EH (cell line): ENCODE measurements at regions not wholly inside any gene's neighbourhood (a gene's known extent, or its start where the extent isn't known, plus 50 kb on each side); places are given as distances from the start of the nearest gene placed in this dataset.
"Not testable (repeated sequence)": the region's sequence is repeated elsewhere in the genome, so short reads cannot be mapped to it uniquely, and the experiment has no call there.

Source experiments
- DNase-seq: peaks from one replicate; pipeline ENCODE4 v3.0.0-alpha.2; 2015; ENCODE audit warnings: low read depth

- no peak for DNase-seq
These were observed 310.4 kb downstream of the SETD4 start for GRCh38 chr21:35749904-35750303.

- DNase-seq = no peak
These were observed 311.5 kb downstream of the SETD4 start for GRCh38 chr21:35748678-35749314.

DNA sequence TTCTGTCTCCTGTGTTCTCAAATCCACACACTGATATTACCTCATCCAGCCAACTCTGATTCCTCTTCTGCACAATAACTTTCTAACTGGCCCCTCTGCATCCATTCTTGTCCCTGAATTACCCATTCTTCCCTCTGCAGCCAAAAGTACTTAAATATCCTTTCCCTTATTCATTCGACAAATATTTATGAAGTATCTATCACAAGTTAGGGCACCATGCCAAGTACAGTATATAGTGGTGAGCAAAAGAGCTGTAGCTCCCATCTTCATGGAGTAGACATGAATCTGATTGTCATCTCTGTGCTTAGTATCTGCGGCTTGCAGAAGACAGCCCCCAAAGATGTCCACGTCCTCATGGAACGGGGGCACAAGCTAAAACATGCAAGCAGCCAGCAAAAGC is 316.8 kb downstream of the SETD4 start:
- DNase-seq = peak; percentile 76

GRCh38 chr21:35738347-35738961 is 321.9 kb downstream of the SETD4 start:
- peak; percentile 52 for DNase-seq

DNA sequence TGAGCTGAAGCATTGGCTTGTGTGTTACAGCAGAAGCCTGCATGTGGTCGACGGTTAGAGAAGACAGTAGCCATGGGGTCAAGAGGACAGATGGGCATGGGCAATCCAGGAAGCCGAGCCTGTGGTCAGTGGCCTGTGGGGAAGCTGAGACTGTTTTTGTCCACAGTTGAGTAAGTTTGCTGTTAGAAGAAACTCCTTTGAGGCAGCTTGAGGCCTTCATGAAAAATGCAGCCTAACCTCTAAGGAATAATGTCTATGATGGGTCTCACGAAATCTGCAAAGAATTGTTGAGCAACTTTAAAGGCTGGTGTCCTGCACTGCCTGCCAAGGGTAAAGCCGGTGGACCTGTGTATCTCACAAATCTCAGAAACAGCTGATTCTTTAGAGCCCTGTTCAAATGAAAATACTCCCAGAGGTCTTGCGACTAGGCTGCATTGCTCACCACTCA is 322.4 kb downstream of the SETD4 start:
- peak; percentile 24 for DNase-seq

- no peak for DNase-seq
These were observed 322.9 kb downstream of the SETD4 start for GRCh38 chr21:35737449-35737848.

- no peak for DNase-seq
These were observed 327.5 kb downstream of the SETD4 start for GRCh38 chr21:35732788-35733187.

GRCh38 chr21:35730325-35730724 is 330.0 kb downstream of the SETD4 start:
- no peak for DNase-seq

- no peak for DNase-seq
These were observed 332.5 kb downstream of the SETD4 start for GRCh38 chr21:35727830-35728229.

DNA sequence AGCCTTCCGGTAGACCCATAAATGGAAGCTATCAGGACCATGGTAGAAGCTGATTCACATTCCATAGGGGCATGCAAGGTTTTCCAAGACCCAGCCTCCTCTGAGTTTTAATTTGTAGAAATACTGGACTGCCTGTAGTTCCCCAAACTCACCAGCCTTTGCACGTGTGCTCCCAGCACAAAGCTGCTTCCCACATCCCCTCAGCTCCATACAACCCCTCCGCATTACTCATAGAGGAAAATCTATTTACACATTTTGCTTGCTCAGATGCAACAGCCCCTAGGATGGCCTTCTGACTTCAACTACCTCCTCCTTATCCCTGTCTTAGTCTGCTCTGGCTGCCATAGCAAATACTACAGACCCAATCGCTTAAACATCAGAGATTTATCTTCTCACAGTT is 336.2 kb downstream of the SETD4 start:
- no peak for DNase-seq

- DNase-seq = no peak
These were observed 338.6 kb downstream of the SETD4 start for GRCh38 chr21:35721701-35722100.

- peak; percentile 9 for DNase-seq
These were observed 340.1 kb downstream of the SETD4 start for GRCh38 chr21:35720208-35720731.

DNA sequence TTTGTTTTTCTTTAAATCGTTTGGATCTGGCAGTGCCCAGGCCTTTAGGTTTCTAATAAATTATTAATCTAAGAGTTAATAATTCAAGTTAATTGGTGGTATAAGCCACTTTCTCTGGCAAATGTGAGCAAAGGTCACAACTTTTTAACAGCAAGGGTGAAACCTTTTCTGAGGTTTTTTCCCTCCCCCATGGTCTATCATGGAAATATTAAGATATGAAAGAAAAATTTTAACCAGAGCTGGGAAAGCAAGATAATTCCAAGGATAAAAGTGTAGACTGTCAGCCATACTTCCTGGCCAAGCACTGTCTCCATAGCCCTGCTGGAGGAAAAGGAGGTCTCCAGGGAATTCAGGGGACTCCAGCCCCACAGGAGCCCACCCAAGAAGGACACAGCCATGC is 341.2 kb downstream of the SETD4 start:
- no peak for DNase-seq

GRCh38 chr21:35716876-35717565 is 343.3 kb downstream of the SETD4 start:
- DNase-seq = no peak

- DNase-seq = no peak
These were observed 346.4 kb downstream of the SETD4 start for GRCh38 chr21:35713914-35714313.

- no peak for DNase-seq
These were observed 348.7 kb downstream of the SETD4 start for GRCh38 chr21:35711661-35712060.

GRCh38 chr21:35711213-35711612 is 349.1 kb downstream of the SETD4 start:
- no peak for DNase-seq

- DNase-seq = not testable (repeated sequence)
These were observed 350.3 kb downstream of the SETD4 start for GRCh38 chr21:35709990-35710389.

- DNase-seq = no peak
These were observed 354.4 kb downstream of the SETD4 start for GRCh38 chr21:35705888-35706287.

DNA sequence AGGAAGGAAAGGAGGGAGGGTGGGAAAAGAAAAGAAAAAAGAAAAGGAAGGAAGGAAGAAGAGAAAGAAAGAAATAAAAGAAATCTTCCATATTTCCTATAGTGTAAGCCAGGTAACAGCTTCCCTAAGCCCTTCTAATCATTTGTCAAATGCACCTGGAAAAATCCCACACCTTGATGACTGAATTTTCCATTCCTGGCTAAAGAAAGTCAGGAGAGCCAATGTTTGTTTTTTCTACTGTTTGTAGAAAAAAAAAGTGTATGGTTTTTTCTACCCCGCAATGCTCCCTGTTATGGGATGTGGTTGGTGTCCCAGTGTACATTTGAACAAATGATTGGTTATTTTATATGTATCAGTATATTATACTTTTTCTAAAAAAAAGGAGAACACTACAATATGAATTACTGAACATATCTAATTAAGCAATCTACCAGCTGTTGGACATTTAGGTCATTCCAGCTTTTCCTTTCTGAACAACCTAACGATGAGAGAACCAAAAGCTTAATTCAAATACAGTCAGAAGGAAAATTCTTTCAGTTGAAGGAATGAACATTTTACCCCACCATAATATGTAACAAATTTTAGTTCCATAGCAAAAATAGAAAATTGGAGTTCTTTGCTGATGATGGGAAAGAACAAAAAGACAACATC is 355.0 kb downstream of the SETD4 start:
- DNase-seq = no peak

DNA sequence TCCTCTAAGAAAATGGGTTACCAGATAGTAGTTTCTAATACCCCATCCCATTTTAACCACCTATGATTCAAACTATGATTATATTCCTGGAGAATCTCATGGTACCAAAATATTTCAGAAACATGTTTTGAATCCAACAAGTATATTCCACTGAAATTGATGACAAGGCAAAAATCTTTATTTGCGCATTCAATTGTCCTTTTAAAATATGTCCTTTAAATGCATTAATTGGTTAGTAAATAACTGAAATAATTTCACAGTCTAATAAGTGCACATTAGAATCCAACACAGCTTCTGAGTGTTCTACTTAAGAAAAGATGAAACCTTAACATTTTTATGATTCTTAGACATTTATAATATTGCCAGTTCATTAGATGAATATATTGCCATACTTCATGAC is 356.6 kb downstream of the SETD4 start:
- no peak for DNase-seq

GRCh38 chr21:35699361-35699760 is 361.0 kb downstream of the SETD4 start:
- DNase-seq = no peak
